Stimulated activated CD8-positive, alpha-beta memory T cell treated with anti-CD3 and anti-CD28 coated beads, Interleukin-4, amount 100 ng/mL, for 24 hours (primary cell): ENCODE measurements at regions not wholly inside any gene's neighbourhood (a gene's known extent, or its start where the extent isn't known, plus 50 kb on each side); places are given as distances from the start of the nearest gene placed in this dataset.

Source experiments
- DNase-seq: peaks from one replicate; pipeline ENCODE4 v3.0.0-alpha.2; 2020; ENCODE audit warnings: low read depth

DNA sequence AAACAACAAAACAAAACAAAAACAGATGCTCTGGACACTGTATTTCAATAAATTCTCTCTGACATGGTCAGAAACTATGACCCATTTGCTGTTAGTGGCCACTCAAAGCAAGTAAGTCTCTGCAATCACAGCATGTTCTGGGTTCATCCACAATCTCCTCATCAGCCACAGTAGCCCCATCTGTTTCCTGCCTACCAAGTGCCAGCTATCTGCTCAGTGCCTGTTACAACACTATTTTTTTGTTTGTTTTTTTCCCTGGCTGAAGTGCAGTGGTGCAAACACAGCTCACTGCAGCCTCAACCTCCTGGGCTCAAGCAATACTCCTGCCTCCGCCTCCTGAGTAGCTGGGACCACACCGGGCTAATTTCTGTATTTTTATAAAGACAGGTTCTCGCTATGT is 137.9 kb downstream of the SOX9 start:
- DNase-seq, result no peak

DNA sequence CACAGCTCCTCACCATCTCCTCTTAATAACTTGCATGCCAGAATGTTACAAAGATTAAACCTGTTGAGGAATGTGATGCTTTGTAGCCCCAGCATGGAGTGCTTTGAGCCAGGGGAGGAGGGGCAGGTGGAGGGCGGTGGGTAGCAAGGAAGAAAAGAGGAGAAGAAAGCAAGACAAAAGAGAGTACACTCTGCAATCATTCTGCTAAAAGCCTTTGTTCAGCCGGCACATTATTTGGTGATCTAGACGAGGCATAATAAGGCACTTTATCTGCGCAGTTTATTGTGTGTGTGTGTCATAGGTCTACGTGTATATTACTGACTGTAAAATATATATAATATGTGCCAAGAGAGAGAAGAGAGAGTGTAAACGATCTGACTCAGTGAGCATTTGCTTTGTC is 139.1 kb downstream of the SOX9 start:
- DNase-seq, result no peak

DNA sequence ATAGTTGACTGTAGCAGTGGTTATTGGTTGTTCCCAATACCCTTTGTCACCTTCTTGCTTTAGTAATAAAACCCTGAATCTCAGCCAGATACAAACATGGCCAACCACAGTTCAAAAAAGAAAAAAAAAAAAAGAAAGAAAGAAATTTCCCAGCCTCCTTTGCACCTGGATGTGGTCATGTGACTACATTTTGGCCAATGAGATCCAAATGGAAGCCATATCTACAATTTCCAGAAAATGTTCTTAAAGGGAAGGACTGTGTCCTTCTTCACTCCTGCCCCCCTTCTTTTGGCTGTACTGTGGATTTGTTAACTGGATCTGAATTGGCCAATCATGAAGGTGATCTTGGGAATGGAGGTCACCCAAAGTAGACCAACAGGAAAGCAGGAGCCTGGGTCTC is 141.9 kb downstream of the SOX9 start:
- DNase-seq, result no peak

DNA sequence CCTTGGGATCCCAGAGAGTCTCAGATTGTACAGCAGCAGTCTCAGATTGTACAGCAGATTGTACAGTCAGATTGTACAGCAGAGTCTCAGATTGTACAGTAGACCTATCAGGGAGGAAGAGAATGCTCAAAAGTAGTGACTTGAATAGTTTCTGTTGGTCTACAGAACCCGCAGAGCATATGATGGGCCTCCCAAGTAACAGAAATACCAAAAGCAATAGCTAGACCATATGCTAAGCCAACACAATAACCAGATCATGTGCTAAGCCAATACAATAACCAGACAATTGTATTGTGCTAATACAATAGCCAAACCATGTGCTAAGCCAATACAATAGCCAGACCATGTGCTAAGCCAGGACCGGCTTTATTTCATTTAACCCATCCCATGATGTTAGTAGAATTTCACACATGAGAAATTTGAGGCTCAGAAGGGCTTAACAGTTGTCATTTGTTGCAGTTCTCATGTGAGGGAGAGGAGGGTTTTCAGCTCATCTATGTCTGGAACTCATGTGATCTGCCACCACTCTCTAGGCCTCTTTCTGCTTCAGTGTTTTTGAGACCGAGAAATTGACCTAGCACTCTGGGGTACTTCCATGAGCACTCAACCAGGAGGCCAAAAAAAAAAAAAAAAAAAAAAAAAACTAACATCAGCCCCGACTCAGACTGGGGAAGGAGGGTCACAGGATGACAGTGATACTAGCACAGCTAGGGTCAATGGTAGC is 144.0 kb downstream of the SOX9 start:
- no peak for DNase-seq

DNA sequence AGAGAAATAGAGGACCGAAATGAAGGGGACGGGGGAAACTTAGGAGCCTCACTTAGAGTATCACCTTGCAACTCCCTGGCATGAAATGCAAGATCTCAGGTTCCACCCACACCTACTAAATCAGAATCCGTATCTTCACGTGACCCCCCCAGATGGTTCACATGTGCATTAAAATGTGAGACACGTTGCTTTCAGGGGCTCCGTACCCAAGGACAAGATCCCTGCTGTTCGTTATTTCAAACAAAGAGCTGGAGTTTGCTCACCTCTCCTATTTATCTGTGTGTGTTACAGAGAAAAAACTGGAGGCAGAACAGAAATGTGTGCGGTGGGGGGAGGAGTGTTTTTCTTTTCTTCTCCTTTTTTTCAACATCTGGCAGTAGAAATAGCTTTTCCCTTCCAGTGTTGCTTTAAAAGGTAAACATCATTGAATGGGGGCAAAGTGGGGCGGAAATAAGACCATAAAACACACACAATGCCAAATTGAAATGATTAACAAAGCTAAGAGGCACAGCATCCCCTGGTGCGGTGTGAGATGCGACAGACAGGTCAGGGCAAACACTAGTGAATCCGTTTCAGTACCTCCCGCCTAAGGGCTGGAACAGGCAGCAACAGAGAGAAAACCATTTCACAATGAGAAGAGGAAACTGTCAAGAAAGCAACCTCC is 145.4 kb downstream of the SOX9 start:
- no peak for DNase-seq

DNA sequence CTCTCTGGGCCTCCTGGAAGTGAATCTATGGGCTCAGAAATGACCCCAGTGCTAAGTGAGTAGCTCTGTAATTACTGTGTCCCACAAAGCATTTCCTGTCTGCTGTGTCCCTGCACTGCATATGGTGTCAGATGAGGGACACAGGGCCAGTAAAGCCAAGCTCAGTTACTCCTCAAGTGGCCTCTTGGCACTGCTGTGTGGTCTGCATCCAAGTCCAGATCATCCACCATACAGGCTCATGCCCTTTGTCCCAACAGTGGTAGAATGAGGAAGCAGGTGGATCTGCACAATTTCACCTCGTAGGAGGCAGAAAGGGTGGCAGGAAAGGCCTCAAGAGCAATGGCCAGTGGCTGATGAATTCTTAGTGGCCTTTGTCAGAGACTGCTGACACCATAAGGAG is 146.8 kb downstream of the SOX9 start:
- DNase-seq, result no peak

DNA sequence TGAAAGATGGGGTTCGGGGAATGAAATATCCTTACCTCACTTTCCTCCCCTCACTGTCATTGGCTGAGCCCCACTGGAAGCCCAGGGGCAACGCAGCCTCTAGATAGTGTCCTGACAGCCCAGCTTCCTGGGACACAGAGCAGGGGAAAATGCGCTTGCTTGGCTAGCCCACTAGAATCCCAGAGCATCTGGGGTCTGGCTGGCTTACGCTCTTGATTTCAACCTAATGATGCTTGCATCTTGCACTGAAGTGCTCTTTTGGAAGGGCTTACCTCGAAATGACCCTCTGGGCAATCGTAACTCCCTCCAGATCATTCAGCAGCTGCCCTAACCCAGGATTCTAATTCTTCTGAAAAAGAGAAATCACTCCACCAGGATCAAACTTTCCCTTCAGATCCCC is 147.6 kb downstream of the SOX9 start:
- no peak for DNase-seq

DNA sequence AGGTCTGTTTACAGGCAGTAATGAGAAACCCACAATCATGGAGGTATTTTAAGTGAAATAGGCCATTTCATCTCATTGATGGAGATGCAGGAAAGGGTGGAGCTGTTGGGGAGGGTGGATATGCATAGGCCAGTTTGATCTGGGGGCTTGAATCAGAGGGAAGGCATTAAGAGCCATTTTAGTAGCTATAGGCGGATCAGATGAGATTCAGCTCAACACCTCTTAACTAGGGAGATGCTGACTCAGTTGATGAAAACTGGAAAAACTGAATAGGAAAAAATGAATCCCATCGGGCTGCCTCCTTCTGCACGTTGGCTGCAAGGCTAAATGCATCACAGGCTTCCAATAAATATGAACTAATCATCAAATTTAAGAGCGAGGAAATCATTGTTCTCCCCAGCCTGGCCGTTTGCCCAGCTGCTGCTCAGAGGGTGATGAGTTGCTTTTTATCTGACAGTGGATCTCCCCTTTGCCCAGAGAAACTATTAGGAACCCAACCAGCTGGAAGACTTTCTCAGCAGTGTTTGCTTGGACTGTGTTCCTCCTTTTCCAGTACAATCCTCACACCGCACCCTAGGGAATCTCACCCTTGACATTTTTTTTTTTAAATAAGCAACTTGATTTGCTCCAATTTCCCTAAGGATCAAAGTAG is 149.6 kb downstream of the SOX9 start:
- DNase-seq, result no peak

DNA sequence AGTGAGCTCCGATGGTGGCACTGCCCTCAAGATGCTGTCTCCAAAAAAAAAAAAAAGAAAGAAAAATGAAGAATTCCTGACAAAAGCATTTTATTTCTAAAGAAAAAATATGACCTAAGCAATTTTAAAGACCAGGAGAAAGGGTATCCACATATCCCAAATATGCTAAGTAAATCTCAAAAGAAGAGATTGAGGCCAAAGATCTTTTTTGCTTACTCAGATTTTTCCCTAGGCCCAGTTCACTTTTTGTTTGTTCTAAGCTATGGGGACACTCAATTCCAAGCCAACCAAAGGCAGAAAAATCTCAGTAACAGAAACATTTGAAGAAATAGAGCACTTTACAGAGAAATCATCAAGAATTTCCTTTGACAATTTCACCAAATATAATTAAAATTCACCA is 150.8 kb downstream of the SOX9 start:
- no peak for DNase-seq

DNA sequence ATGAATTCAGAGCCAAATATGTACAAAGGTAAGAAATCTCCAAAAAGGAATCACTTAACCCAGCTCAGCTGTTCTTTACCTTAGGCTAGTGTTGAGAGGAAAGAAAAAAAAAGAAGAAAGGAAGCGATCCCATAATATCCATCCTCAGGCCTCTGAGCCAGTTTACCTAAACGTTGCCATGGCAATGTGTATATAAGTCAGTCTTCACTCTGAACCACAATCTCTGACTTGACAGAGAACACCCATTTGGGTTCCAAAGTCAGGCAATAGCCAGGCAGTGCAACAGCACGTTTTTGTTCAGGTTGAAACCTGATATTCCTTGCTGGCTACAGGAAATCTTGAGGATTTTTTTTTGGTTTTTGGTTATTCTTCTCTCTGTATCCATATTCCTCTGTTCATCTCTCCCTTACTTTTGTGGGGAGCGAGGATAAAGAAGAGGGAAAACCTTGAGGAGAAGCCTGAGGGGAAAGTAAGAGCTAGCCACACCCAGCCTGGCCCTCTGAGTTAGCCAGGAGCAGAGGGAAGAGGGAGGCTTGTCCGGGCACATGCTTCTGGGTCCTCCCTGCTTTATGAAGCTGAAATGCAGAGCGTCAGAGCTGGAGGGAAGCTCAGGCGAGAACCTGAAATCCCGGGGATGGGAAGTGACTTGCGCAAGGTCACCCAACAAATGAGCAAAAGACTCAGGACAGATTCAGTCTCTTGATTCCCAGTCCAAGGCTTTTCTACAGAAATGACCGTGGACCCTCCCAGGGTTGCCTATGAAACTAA is 152.7 kb downstream of the SOX9 start:
- DNase-seq, result no peak

DNA sequence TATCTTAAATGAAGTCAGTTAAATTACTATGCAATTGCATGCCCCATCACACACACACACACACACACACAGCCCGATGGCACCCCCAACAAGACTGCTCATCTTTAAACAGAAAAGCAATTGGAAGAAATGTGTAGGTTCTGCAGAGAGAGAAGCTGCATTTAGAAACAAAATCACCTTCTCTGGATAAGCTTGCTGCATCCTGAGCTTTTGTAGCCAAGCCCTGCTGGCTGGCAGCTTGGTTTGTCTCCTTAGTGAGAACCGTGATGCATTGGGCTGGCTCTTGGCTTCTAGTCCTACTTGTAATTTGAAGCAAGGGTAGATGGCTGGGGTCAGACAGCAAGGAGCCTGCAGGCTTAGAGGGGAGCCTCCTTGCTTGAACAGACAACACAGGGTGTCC is 153.8 kb downstream of the SOX9 start:
- DNase-seq, result no peak

DNA sequence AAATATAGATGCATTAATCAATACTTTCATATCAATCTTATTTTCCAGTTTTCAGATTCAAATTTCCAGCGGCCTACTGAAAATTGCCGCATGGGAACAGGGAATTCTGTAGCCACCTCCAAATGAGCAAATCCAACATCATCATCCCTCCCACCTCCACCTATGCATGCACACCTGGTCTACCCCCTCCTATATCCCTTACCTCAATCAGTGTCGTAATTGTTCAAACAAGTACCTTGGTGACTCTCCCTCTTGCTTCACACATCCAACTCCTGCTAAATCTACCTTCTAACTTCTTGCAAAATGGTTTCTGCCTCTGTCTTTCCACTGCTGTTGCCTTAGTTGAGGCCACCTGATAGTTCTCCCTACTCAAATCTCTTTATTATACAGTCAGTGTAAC is 160.1 kb downstream of the SOX9 start:
- DNase-seq, result no peak

DNA sequence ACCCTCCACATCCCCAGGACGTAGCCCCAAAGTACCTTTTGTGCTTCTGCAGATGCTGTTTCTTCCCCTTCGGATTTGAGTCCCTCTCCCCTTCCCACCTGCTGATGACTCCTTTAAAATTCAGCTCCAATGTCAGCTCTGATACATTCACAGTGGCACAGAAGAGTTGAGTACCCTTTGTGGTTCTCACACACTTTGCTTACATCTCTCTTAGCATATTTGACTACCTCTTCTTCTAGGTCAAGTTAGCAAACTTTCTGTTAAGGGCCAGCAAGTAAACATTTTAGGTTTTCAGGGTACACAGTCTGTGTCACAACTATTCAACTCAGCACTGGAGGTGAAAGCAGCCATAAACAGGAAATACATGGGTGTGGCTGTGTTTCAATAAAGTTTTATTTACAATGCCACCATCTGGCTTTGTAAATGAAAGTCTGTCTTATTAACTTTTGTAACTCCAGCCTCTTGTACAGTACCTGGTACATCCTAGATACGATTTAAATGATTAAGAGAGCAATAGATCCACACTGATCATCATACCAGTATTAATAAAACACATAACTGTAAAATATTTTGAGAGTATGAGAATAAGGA is 161.7 kb downstream of the SOX9 start:
- DNase-seq, result no peak

DNA sequence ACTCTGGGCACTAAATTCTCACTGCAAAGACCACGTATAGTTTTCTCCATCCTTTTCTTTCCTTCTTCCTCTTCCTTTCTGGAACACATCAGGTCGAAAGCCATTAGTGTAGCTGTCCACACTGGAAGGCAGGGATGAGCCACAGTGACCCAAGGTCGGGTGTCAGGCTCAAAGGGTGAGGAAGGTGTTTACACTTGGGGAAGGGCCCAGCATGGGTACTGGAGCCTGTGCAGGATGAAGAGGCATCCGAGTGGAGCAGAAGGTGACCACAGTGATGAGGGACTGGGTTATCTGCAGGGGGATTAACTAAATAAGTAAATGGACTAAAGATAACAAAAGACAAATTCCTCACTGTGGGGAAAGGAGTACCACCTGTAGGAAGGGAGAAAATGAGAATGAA is 164.0 kb downstream of the SOX9 start:
- no peak for DNase-seq

DNA sequence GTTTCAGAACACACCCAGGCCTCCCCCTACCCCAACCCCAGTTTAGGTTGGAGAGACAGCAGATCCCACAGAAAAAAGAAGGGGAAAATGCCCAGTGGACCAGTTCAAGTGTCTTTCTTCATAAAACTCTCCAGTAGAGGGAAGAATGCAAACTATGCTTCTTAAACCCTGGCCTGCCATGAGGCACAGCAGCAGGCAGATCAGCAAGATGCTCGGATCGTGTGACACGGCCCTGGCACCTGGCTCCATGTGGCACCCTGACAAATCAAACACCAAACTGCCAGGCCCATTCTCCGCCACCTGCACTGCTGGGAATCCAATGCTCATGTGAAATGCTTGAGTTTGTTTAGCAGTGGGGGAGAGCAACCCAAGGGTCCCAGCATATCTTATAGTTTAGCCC is 166.8 kb downstream of the SOX9 start:
- DNase-seq, result no peak

DNA sequence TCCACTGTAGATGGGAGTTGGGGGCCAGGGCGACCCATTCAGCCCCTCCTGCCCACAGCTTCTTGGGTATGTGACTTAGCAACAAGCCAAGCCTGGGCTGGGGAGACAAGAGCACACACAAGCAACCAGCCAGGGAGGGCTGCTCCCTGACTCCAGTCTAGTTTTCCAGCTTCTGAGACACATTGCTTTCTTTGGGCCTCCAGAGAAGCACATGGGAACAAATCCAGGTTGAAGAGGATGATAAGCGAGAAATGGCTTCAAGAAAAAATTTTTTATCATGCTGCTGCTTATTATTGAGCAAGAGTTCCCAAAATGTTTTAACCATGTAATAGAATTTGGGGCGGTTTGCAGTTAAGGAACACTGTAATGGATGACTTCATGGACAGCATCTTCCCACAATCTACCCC is 173.7 kb downstream of the SOX9 start:
- no peak for DNase-seq

DNA sequence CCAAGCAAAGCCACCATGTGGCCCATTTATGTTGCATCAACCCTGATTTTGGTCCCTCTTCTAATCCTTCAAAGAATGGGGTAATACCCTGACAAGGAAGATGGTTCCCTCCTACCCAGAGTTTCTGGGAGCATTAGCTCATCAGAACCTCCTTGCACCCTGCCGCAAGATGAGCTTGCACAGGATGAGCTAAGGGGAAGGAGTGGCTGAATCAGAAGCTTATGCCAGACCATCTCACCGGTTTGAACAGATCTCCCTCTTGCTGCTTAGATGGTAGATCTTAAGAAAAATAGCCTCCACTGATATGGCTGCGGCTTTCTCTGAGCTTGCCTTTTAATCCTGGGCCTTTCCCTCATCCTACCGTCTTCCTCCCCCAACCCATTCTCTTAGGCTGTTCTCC is 175.1 kb downstream of the SOX9 start:
- DNase-seq, result no peak

DNA sequence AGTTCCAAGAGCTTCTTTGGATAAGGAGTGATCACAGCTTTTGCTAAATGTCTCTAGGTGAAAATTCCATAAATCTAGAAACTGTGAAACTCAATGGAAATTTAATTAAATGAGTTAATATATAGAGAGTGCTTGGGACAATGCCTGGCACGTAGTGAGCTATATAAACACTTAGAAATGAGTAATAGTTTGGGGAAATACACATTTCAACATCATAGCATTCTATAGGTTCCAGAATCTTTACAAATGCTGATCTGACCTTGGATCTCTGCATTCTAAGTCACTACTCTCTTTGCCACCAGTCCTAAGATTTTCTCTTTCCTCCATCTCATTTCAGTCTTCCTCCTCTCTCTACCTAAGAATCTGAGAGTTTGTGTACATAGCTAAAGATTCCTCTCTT is 175.6 kb downstream of the SOX9 start:
- DNase-seq, result no peak

DNA sequence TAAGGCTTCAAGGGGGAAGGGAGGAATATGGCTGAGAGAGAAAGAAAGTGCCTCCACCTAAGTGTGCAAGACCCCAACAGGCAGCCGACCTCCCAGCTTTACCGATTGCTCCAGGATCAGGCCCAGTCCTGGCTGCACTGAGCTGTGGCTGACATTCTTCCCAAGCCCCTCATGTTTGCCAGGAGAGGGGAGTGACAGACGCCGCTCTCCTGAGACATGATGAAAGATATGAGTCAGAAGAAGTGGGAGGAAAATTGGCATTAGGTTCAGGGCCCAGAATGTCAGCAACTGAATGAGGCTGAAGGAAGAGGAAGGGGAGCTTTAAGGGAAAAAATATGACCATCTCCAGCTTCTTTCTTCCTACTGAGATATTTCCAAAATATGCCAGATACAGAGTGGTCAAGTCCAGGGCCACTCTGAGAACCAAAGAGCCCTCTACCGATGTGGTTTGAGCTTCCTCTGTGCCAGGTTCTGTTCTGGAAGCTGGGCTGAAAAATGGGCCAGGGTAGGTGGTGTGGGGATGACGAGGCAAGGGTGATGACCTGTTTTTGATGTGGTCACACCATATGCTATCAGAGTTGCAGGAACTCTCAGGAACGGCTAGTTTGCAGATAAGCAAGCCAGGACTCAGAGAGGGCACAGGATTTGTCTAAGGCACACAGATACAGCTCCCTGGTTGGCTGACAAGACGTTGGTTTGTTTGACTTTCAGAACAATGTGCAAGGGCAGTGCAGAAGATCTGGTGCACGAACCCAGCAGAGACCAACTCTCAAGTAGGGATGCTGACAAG is 176.7 kb downstream of the SOX9 start:
- no peak for DNase-seq

DNA sequence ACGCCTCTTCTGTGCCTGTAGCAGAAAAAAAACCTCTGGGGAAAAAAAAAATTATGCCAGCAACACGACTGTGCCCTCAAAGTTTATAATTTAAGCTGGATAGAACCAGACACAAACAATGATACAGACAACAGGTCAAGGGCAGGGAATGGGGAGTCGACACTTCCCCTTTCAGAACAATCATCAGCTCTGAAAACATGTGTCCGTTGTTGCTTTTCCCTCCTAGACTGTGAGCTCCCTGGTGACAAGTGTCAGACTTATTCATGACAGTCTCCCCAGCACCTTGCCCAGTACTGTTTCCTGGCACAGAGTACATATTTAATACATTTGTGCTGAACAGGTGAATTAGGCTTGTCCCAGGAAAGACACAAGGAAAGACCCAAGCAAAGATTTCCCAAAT is 178.3 kb downstream of the SOX9 start:
- no peak for DNase-seq

DNA sequence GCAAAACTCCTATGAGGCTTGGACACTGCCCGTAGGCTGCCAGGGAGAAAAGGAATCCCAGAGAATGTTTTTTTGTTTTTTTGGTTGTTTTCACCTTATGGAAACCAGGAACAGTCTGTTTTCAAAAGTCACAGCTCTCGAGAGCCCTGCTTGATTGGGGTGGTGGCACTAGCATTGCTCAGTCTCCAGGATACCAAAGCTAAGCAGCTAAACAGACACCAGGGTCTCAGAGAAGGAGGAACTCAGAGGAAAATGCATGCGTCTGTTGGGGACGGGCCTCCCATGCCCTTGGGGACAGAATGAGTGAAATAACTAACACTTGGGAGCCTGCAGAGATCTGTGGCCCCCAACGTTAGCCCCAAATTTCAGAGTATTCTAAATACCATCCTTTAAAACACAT is 178.8 kb downstream of the SOX9 start:
- DNase-seq, result no peak

DNA sequence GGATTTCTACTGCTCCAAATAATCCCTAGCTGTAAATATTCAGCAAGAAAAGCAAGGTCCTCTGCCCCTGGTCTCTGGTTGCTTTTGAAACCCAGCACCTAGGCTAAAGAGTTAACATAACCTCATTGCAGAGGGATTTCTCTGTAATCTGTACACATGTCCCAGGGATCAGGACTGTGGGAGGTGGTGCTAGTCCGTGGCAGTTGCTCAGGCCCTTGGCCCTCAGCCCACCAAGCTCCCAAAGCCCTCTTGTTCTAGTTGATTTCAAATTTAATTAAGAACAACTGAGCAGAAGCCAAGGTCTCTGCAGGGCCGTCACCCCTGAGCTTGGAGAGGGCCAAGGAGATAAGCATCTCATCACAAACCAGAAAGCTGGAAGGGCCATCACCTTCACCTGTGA is 181.1 kb downstream of the SOX9 start:
- no peak for DNase-seq
